HG02973 (cell line): ENCODE measurements at regions not wholly inside any gene's neighbourhood (a gene's known extent, or its start where the extent isn't known, plus 50 kb on each side); places are given as distances from the start of the nearest gene placed in this dataset.
A peak's percentile ranks its signal among the peaks of the same experiment; 100 is the strongest.
"Not testable (repeated sequence)": the region's sequence is repeated elsewhere in the genome, so short reads cannot be mapped to it uniquely, and the experiment has no call there.

ENCODE experiments used
- ATAC-seq: cut with Tn5 transposase; IDR thresholded peaks from one replicate; pipeline ENCODE4 v1.9.1; 2021; ENCODE audit warnings: moderate library complexity; ENCODE audit not compliant: unreplicated experiment

DNA sequence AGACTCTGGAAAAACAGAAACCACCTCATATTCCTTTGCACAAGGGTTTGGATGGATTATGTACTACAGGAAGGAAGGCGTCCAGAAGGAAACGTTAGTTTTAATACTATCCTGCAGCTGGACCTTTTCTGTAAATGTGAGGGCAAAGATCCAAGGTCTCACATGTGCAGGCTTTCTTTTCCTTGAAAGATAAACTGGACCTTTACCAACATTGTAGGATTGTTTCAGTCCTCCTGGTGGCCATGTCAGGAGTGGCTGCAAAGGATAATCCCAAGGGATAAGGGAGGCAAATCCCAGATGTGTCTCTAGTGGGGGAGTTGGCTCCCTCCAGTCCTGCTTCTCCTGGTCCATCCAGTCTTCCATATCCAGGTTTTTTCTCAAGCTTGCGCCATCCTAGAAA is 397.5 kb downstream of the HTR1A start:
- ATAC-seq, result no peak

DNA sequence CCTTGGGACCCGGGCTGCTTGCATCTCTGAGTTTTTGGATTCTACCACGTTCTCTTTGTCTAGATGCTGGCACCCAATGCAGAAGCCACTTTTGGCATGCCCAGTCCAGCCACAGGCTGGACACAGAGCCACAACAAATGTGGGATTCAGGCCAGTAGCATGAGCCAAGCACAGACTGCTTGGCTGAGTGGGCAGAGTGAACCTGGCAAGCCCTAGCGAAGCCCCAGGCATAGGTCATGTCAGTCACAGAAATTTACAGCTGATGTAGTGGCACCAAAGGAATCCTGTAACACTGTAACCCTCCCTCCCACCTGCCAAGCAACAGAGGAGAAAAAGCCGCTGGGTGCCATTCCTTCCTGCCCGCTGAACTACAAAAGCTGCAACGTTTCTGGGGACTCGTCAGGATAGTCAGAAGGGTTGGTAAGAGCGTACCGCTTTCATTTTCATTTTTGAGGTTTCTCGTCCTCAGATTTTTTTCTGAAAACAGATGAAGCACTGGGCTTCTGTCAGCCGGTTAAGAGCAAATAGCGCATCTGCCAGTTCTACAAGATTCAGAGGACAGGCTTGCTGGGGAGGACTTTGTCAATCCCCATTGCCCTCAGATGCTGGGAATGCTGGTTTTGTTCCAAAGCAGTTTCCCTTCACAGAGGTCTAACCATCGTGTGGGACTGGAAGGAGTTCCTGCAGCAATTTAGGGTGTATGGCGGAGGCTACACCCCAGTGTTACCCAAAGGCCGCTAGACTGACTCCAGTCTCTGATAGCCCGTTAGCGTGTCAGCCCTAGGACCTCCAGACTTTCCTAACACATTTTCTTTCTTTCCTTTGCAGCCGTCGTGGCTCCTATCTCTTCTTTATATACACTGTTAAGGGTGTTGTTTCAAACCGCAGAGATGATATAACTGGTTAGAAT is 399.0 kb downstream of the HTR1A start:
- ATAC-seq, result no peak

DNA sequence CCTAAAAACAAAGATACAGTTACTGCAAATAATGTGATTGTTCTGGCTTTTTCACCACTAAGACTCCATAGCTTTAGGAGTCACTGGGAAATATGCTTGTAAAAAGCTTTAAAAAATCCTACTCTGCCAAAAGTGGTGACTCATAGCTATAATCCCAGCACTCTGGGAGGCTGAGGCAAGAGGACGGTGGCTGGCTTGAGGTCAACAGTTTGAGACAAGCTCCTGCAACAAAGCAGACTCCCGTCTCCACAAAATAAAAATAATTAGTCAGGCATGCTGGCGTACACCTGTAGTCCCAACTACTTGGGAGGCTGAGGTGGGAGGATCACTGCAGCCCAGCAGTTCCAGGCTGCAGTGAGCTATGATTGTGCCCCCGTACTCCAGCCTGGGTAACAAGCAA is 406.4 kb downstream of the HTR1A start:
- no peak for ATAC-seq

DNA sequence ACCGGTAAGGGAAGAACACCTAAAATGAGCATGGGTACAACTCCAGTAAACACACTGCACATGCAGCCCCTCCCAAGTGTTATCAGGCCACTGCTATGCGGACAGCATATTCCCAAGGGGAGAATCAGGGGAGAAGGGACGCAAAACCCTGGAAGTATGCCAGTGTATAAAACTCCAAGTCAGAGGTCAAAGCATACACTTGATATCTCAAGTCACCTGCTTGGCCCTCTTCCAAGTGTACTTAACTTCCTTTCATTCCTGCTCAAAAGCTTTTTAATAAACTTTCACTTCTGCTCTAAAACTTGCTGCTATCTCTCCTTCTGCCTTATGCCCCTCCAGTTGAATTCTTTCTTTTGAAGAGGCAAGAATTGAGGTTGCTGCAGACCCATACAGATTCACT is 408.1 kb downstream of the HTR1A start:
- ATAC-seq, result no peak

DNA sequence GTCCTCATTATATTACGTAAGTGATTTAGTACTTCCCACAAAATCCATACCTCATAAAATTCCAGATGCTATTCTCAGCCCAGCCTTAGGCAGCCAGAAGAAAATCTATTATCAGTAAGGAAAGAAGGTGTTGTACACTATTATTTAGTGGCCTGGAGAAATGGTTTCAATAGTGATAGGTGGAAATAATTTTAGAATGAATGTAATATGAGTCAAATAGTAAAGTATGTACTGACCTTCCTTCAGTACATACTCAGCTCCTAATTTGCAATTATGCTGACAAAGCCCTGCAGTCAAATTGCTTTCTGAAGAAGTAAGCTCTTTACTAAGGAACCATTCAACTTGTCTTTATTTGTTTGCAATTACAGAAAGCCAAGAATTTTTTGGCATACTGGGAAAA is 409.2 kb downstream of the HTR1A start:
- no peak for ATAC-seq

DNA sequence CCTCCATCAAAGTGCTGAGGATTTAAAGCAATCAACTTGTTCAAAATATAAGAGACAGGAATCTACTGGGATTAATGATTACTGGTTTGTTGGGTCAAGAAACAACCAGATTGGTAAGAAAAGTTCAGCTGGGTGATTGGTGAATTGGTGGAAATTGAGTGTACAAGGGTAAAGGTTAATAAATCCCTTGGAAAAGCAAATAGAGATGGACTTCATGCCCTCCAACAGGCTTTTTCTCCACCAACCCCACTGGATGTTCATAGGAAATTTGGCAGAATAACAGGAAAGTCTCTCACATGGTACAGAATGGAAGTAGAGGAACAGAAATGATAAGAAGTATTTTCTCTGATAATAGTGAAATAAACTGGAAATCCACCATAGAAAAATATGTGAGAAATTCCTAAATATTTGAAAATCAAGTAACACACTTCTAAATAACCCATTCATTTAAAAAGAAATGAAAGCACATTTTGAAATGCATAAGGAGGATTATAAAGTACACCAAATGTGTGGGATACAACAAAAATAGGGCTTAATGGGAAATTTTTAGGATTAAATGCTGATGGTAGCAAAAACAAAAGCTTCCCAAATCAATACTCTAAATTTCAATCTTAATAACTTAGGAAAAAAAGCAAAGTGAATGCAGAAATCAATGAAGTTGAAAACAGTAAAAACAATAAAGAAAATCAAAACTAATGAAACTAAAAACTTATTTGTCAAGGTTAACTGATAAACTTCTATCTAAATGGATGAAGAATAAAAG is 426.2 kb downstream of the HTR1A start:
- no peak for ATAC-seq

DNA sequence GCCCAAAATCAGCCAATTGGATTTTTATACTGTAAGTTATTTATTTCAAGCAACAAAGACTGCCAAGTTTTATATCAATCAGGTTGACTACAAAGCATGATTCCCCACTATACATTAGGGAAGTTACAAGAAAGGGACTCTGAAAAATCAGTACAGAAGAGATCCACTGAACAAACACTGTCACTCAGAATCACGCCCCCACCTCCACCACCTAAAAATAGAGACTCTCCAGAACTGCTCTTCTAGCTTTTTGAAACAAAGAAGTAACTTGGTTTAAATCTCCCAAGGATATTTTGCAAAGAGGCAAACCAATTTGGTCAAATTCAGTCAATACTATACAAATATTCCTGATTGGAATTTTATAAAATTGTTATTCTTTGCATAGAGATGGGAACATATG is 438.0 kb downstream of the HTR1A start:
- ATAC-seq, result no peak

DNA sequence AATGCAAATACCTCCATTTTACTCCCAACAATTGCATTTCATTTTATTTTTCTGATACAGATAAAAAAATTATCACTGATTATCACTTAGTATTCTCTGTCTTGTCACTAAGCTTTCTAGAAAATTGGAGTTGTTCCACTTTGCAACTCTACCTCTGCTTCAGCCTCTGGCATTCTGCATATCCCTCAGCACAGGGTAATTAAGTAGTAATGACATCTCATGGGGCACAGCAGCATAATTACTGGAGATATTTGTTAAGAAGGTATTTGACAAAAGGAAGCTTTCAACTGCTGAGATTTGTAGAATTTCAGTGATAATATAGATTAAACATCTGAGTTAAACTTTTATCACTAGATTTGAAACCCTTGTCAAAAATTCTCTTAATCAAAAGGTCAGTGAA is 446.2 kb downstream of the HTR1A start:
- ATAC-seq, result no peak

DNA sequence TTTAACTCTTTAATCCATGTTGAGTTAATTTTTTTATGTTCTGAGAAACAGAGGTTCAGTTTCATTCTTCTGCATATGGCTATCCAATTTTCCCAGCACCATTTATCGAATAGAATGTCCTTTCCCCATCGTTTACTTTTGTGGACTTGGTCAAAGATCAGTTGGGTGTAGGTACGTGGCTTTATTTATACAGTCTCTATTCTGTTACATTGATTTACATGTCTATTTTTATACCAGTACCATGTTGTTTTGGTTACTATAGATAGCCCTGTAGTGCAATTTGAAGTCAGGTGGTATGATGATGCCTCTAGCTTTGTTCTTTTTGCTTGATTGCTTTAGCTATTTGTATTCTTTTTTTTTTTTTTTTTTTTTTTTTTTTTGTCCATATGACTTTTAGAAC is 462.0 kb downstream of the HTR1A start:
- no peak for ATAC-seq

DNA sequence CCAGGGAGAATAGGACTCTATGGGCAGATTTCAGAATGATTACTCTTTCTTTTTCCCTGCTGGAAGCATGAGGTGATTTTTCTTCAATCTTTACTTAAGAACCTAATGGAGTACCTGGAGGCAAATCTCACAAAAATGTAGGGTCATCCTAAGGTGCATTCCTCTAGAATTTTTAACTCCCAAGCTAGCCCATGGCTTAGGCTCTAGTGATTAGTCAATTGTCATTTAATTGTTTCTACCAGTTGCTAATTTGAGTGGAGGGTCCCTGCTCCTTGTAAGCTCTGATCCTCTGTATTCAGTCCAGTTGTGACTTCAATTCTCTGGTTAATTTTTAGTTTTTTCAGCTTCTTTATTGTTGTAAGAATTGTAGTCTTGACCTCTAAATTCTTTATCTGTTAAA is 467.0 kb downstream of the HTR1A start:
- no peak for ATAC-seq

DNA sequence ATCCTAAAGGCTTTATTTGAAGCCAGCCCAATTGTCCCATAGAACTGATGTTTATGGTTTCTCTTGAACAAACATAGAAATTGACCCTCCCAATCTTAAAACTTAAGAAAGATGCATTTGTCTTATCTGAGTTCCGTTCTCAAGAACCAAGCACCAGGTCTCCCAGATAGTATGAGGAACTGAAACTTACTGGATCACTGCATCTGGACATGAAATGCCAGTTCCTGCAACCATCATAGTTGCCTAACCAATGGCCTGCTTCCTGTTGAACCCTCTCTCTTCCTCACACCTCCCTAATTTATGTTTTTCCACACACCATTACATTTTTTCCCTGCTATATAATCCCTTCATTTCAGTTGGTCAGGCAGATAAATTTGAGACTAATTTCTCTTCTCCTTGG is 478.9 kb downstream of the HTR1A start:
- no peak for ATAC-seq

DNA sequence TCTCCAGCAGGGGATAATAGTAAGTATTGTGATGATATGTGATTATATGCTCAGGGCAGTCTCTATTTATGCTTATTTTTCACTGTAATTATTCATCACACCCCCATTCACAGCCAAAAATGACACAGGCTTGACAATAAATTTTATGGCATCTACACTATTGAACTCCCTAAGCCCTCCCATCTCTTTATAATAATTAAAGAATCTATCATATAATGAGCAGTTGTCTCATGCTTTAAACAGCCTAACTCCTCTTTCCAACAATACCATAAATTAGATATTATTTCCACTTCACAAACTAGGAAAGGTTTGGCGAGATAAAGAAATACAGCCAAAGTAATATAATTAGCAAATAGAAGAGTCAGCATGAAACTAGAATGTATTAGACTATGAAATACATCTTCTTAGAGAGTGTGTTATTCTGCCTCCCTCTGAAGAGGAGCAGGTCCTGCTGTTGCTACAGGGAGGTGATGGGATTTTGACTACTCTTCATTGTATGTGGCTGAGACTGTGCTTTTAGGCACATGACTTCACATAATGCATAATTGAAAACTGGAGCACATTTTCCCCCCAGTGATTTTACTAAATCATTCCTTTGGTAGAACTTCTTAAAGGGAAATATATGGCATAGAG is 488.8 kb downstream of the HTR1A start:
- no peak for ATAC-seq

DNA sequence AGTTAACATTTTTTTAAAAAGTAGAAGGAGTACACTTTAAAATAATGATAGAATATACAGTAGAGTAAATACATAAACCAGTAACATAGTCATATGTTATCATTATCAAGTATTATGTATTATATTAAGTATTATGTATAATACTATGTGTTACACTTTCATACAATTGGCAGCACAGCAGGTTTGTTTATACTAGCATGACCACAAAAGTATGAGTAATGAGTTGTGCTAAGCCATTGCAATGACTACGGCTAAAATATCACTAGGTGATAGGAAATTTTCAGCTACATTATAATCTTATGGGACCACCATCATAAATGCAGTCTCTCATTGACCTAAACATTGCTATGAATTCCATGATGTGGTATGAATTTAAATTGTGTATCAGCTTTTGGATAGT is 506.0 kb downstream of the HTR1A start:
- ATAC-seq, result no peak

DNA sequence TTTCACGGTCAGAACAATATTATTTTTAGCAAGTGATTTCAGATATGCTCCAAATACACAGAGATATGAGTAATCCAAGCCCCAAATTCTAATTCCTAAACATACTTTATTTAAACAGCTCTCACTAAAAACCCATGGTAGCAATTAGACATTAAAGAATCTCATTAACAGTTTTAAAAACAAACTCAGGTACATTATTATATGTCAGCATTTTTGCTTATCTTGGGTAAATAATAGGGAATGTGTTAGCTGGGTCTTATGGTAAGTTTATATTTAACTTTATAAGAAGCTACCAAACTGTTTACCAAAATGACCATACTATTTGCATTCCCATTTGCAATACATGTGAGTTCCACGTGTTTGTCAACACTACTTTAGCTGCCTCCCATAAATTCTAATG is 511.1 kb downstream of the HTR1A start:
- ATAC-seq, result no peak

DNA sequence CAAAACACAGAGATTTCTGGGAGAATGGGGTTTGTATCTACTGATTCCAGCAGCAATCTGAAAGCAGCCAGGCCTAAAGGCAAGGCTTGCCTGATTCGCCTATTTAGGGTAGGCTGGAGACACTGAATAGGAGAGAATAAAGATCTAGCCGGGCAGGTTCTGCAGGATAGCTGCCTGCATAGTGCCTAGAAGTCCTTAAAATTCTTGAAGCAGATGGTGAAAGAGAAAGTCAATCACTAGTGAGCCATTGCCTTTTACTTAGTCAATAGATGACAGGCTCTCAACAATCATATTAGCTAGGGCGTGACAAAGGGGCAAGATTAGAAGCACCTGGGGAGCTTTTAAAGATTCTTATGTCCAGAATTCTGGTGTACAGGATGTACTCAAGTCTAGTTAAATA is 522.7 kb downstream of the HTR1A start:
- ATAC-seq, result no peak

DNA sequence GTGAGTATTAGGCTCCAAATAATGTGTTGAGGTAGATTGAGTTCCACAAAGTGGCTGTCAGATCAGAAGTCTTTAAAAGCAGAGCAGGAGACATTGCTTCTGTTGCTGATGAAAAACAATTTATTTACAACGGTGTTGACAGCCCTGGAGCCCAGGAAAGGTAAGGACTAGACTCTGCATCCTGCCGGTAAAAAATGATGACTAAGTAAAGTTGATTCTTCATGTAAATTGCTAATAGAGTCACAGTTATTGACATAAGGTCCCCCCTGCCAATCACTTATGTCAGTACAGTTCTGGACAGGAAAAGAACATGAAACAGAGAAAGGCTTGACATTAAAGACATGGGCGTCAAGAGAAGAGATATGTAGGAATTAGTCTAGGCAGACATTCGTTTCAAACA is 552.5 kb downstream of the HTR1A start:
- ATAC-seq, result no peak

DNA sequence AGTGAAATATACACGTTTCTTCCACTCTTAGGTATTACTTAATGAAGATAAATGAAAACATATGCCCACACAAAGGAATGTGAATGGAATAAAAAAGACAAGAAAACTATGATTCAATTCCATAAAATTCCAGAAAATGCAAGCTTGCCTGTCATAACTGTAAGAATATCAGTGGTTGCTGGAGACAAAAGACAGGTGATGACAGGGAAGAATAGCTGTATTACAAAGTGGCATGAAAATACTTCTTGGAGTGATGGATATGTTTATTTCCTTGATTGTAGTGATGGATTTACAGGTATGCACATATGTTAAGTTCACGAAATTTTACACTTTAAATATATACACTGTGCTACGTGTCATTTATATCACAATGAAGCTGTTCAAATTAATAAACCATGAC is 553.3 kb downstream of the HTR1A start:
- no peak for ATAC-seq

DNA sequence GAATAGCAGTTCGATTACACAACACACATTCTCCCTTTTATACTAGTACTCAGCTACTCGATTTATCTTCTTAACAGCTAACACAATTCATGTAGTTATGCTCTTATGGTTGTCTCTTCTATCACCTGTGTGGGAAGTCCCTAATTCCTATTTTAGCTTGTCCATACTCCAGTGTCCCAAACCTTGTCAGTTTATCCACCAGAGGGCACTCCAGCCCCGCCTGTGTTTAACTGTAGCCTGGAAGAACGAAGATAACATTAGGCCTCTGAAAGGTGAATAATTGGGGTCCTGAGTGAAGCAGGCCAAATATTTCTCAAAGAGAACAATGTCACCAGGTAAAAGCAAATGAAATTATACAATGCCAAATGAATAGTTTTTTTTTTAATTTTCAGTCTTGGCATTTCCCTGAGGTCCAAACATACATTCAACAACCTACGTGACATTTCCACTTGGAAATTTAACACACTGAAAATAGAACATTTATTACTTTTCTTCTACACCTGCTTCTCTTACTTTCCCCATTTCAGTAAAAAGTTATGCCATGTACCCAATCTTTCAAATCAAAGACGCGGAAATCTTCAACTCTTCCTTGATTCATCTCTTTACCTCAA is 560.7 kb downstream of the HTR1A start:
- peak; percentile 95 for ATAC-seq

DNA sequence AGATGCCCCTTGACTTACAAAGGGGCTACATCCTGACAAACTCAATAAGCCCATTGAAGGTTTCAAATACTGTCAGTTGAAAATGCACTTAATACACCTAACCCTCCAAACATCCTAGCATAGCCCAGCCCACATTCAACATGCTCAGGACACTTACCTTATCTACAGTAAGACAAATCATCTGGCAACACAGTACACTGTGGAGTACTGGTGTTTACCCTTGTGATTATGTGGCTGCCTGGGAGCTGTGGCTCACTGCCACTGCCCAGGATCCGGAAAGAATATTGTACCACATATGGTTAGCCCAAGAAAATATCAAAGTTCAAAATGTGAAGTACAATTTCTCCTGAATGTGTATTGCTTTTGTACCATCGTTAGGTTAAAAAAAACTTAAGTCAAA is 562.2 kb downstream of the HTR1A start:
- ATAC-seq, result no peak

DNA sequence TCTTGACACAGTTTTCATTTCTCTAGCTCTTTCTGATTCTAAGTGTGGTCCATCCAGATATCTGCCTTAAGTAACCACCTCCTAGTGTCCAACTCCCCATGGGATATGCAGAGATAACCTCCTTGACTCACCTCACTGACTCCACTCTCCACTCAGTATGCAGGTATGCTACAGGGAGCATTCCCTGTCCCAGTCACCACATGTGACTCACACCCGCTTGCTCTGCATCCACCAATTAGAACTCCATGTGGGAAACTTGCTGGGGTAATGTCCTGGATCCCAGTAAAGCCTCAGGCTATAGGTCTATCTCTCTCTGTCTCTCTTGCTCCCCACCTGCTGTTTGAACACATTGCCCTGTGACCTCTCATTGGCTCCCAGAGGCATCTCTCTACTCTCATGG is 563.9 kb downstream of the HTR1A start:
- no peak for ATAC-seq

DNA sequence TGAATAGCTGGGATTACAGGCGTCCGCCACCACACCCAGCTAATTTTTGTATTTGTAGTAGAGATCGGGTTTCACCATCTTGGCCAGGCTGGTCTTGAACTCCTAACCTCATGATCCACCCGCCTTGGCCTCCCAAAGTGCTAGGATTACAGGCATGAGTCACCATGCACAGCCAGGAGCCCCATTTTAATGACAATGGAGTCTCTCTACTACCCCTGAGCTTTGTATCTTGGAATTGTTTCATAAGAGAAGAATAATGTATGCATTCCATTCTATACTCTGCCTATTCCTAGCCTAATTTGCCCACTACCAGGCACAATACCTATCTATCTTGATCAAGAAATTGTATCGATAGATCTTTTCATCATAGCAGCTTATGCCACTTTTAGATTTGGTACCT is 574.1 kb downstream of the HTR1A start:
- ATAC-seq, result not testable (repeated sequence)
